Activated naive CD8-positive, alpha-beta T cell treated with anti-CD3 and anti-CD28 coated beads, Interleukin-2, amount 50 U/mL, for 24 hours (primary cell): ENCODE measurements at regions not wholly inside any gene's neighbourhood (a gene's known extent, or its start where the extent isn't known, plus 50 kb on each side); places are given as distances from the start of the nearest gene placed in this dataset.
"Not testable (repeated sequence)": the region's sequence is repeated elsewhere in the genome, so short reads cannot be mapped to it uniquely, and the experiment has no call there.

Experiments used
- ATAC-seq: fragments of 150-1000 bp; cut with Tn5 transposase; one replicate; pipeline ENCODE4 v1.10.0; 2021
- DNase-seq: peaks from one replicate; pipeline ENCODE4 v3.0.0; 2021
- H3K27ac Mint-ChIP-seq: one replicate; pipeline ENCODE4 v1.8.0; 2021; ENCODE audit warnings: mild to moderate bottlenecking, mixed read lengths
- H3K27me3 Mint-ChIP-seq: one replicate; pipeline ENCODE4 v1.8.0; 2021; ENCODE audit warnings: mixed read lengths
- H3K36me3 Mint-ChIP-seq: one replicate; pipeline ENCODE4 v1.8.0; 2021; ENCODE audit warnings: low read depth, mixed read lengths
- H3K4me1 Mint-ChIP-seq: one replicate; pipeline ENCODE4 v1.8.0; 2021; ENCODE audit warnings: mixed read lengths
- H3K4me3 Mint-ChIP-seq: one replicate; pipeline ENCODE4 v1.8.0; 2021; ENCODE audit warnings: mild to moderate bottlenecking, moderate library complexity, mixed read lengths
- H3K9me3 Mint-ChIP-seq: one replicate; pipeline ENCODE4 v1.8.0; 2021; ENCODE audit warnings: mixed read lengths

DNA sequence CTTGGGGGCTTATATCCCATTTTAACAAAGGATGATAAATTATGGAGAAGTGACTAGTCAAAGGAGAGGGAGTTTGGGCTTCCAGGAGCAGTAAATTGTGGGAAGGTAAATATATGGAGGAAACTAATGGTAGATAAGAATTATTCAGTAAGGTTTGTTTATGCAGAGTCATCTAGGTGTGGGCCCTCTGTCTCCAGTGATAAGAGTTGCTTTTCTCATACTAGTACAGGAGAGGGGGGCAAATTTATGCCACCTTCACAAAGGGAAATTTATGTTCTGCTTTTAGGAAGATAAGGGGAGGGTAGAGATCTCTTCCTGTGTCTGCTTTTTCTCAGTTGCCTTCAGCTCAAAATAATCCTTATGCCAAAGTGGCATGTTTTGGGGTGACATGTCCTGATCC, 383.7 kb upstream of the PPP2R3A start:
- Mint-ChIP-seq H3K4me3 (no peak overlapping the region), H3K27me3 (no peaks in the 10 kb centered on the region), H3K9me3 (no peaks in the 10 kb centered on the region), H3K36me3 (no peaks in the 10 kb centered on the region), H3K4me1 (no peaks in the 10 kb centered on the region), H3K27ac (no peak overlapping the region)
- ATAC-seq (no peak), DNase-seq (no peak)

DNA sequence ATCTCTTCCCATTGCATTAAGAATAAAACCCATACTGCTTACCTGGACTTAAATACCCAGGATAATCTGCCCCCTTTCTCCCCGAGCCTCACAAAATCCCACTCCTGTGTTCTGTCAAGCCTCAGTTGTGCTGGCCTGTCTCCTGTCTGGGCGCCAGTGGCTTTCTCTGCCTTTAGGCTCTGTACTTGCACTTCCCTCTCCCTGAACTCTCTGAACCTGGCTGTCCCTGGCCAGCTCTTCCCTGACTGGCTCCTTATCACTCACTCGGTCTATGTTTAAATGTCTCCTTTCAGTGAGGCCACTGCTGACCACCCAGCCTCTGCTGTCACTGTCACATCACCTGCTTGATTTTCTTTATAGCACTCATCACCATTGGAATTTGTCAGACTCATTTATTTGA, 382.7 kb upstream of the PPP2R3A start:
- DNase-seq = no peak
- Mint-ChIP-seq H3K4me3 (no peak overlapping the region), H3K27me3 (no peaks in the 10 kb centered on the region), H3K9me3 (no peaks in the 10 kb centered on the region), H3K36me3 (no peaks in the 10 kb centered on the region), H3K27ac (no peak overlapping the region), H3K4me1 (no peaks in the 10 kb centered on the region)
- no peak for ATAC-seq

- no peak overlapping the region for H3K4me3 Mint-ChIP-seq
- peaks cover 10% of the 10 kb centered on the region for H3K9me3 Mint-ChIP-seq
- H3K36me3 Mint-ChIP-seq = no peaks in the 10 kb centered on the region
- DNase-seq (no peak), ATAC-seq (no peak)
- H3K4me1 Mint-ChIP-seq = no peaks in the 10 kb centered on the region
- H3K27me3 Mint-ChIP-seq = peaks cover 2% of the 10 kb centered on the region
- H3K27ac Mint-ChIP-seq = no peak overlapping the region
These were observed 369.0 kb upstream of the PPP2R3A start for GRCh38 chr3:135596563-135596962.

DNA sequence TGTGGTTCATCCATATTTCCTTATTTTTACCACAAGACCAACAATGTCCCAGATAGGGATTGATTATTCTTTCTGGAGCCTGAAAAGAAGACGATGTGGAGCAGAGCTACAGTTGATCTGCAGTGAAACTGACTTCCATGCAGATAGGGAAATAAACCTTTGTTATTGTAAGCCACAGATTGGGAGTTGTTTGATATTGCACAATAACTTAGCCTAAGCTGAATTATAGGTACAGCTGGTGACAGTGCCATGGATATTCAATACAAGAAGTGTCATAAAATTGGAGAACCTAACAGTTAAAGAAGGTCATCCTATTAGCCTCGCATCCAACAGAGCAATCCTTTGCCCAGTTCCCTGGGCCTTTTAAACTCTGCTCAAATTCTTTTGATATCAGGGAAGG, 367.7 kb upstream of the PPP2R3A start:
- Mint-ChIP-seq H3K27ac (no peak overlapping the region), H3K4me3 (no peak overlapping the region), H3K27me3 (peaks cover 2% of the 10 kb centered on the region), H3K36me3 (no peaks in the 10 kb centered on the region), H3K9me3 (peaks cover 8% of the 10 kb centered on the region), H3K4me1 (no peaks in the 10 kb centered on the region)
- DNase-seq (no peak), ATAC-seq (no peak)

DNA sequence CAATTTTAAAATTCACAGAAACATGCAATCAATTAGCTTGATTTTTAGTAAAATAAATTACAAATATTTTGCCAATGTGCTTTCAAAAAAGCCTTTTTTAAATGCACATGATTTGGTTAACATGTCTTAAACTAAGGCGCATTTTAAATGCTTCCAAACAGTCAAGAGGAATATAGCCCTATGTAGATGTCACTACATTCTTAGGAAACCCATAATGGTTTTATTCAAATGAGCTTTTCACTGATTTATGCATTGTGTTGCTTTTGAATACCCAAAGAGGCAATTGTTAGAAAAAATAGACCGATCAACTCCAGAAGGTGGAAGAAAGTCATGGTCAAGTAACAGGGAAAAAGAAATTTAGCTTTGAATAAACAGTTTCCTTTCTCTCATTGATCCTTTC, 366.9 kb upstream of the PPP2R3A start:
- no peak for DNase-seq
- Mint-ChIP-seq H3K27ac (no peak overlapping the region), H3K4me3 (no peak overlapping the region), H3K27me3 (peaks cover 2% of the 10 kb centered on the region), H3K9me3 (peaks cover 8% of the 10 kb centered on the region), H3K36me3 (no peaks in the 10 kb centered on the region), H3K4me1 (no peaks in the 10 kb centered on the region)
- no peak for ATAC-seq

- DNase-seq, H3K27ac Mint-ChIP-seq, H3K36me3 Mint-ChIP-seq, ATAC-seq, H3K27me3 Mint-ChIP-seq, H3K4me1 Mint-ChIP-seq, H3K4me3 Mint-ChIP-seq, H3K9me3 Mint-ChIP-seq: not testable (repeated sequence)
These were observed 361.0 kb upstream of the PPP2R3A start for GRCh38 chr3:135604512-135604911.

- Mint-ChIP-seq H3K4me1 (no peaks in the 10 kb centered on the region), H3K9me3 (peaks cover 6% of the 10 kb centered on the region), H3K27ac (no peak overlapping the region), H3K36me3 (no peaks in the 10 kb centered on the region), H3K27me3 (no peaks in the 10 kb centered on the region), H3K4me3 (no peak overlapping the region)
- ATAC-seq (no peak), DNase-seq (no peak)
These were observed 347.4 kb upstream of the PPP2R3A start for GRCh38 chr3:135618123-135618522.

DNA sequence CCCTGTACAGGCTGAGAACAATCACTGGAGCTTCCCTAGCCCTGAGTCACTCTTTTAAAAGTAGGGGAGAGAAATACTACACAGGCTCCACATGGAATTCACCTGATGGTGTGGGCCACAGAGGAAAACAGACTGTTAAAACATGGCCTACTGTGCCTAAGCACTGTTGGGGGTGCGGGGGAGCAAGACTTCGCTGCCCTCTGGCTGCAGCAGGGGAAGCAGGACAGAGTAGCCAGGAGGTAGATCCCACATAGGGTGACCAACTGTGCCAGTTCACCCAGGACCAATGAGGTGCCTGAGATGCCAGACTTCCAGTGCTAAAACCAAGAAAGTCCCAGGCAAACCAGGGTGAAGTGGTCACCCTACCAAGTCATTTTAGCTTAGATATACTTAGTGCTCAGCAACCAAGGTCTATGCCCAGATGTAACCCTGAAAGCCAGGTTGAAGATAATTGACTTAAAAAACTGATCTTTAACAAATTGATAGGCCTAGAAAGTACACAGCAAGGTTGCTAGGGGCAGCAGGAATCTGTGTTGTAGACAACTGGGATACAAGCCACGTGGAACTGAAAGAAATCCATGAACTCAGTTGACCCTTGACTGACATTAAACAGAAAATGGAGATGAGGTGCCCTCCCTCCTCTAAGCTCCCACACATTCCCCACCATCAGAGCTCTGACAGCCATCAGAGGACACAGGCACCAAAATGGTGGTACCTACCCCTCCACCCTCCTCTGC, 344.2 kb upstream of the PPP2R3A start:
- Mint-ChIP-seq H3K9me3 (no peaks in the 10 kb centered on the region), H3K36me3 (no peaks in the 10 kb centered on the region), H3K27me3 (no peaks in the 10 kb centered on the region), H3K27ac (no peak overlapping the region), H3K4me1 (no peaks in the 10 kb centered on the region), H3K4me3 (no peak overlapping the region)
- ATAC-seq (no peak), DNase-seq (no peak)

DNA sequence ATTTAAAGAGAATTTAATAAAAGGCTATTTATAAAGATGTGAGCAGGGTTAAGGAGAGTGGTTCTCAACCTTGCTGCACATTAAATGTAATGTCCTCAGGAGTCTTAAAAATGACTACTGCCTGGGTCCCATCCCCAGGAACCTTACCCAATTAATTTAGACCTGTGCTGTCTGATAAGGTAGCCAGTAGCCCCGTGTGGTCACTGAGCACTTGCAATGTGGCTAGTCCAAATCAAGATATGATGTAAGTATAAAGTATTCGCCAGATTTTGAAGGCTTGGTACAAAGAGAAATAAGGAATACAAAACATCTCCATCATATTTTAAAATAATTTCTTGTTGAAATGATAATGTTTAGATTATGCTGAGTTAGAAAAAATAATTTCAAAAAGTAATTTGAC, 343.3 kb upstream of the PPP2R3A start:
- no peaks in the 10 kb centered on the region for H3K27me3 Mint-ChIP-seq
- no peaks in the 10 kb centered on the region for H3K9me3 Mint-ChIP-seq
- no peak overlapping the region for H3K27ac Mint-ChIP-seq
- no peaks in the 10 kb centered on the region for H3K36me3 Mint-ChIP-seq
- ATAC-seq (no peak), DNase-seq (no peak)
- H3K4me1 Mint-ChIP-seq = no peaks in the 10 kb centered on the region
- no peak overlapping the region for H3K4me3 Mint-ChIP-seq

GRCh38 chr3:135622656-135623055, 342.9 kb upstream of the PPP2R3A start:
- Mint-ChIP-seq H3K27ac (no peak overlapping the region), H3K36me3 (no peaks in the 10 kb centered on the region), H3K27me3 (no peaks in the 10 kb centered on the region), H3K9me3 (no peaks in the 10 kb centered on the region), H3K4me1 (no peaks in the 10 kb centered on the region), H3K4me3 (no peak overlapping the region)
- no peak for ATAC-seq
- no peak for DNase-seq

DNA sequence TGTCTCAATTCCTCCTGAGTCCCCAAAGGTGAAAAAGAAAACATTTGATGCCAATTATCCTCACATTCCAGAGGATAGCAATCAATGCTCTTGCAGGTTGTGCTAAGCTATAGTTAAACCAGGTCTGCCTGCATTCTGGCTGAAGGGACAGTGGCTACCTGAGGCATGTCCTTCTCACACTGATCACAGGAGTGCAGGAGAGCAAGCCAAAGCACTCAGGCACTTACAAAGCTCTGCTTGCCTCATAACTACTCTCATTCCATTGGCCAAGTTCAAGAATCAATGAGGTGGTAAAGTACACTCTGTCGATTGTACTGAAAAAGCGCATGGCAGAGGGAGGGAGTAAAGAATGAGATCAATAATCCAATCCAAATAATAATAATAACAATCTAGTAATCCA, 342.0 kb upstream of the PPP2R3A start:
- Mint-ChIP-seq H3K27ac (no peak overlapping the region), H3K27me3 (no peaks in the 10 kb centered on the region), H3K36me3 (no peaks in the 10 kb centered on the region), H3K9me3 (no peaks in the 10 kb centered on the region), H3K4me3 (no peak overlapping the region), H3K4me1 (no peaks in the 10 kb centered on the region)
- ATAC-seq (no peak), DNase-seq (no peak)

GRCh38 chr3:135627057-135627456, 338.5 kb upstream of the PPP2R3A start:
- no peak overlapping the region for H3K27ac Mint-ChIP-seq
- no peak for DNase-seq
- no peaks in the 10 kb centered on the region for H3K27me3 Mint-ChIP-seq
- no peak overlapping the region for H3K4me3 Mint-ChIP-seq
- H3K4me1 Mint-ChIP-seq = no peaks in the 10 kb centered on the region
- no peaks in the 10 kb centered on the region for H3K9me3 Mint-ChIP-seq
- no peak for ATAC-seq
- H3K36me3 Mint-ChIP-seq = no peaks in the 10 kb centered on the region

GRCh38 chr3:135629701-135630408, 335.7 kb upstream of the PPP2R3A start:
- Mint-ChIP-seq H3K4me1 (no peaks in the 10 kb centered on the region), H3K36me3 (no peaks in the 10 kb centered on the region), H3K9me3 (no peaks in the 10 kb centered on the region), H3K27ac (no peak overlapping the region), H3K27me3 (no peaks in the 10 kb centered on the region), H3K4me3 (no peak overlapping the region)
- DNase-seq (no peak), ATAC-seq (no peak)

DNA sequence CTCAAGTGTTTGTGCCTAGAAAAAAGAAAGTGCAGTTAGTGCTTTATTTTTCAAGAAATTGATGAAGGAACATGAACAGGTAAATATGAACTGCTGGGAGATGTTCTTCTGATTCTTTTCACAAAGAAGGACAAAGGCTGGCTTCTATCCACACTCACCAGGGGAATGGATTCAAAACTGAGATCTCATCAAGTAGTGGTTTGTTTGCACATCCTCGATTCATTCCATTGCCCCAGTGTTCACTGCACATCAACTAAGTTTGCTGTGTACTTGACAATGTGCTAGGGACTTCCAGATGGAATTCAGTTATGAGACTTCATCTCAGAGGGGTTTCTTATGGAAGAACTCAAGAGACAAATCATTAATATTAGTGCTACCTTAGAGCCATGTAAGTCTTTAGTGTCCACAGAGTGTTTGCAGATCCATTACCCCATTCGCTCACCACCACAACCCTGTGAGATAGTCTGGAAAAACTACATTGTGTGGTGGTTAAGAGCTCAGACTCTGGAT, 332.9 kb upstream of the PPP2R3A start:
- Mint-ChIP-seq H3K36me3 (no peaks in the 10 kb centered on the region), H3K4me3 (no peak overlapping the region), H3K9me3 (no peaks in the 10 kb centered on the region), H3K4me1 (no peaks in the 10 kb centered on the region), H3K27ac (no peak overlapping the region), H3K27me3 (no peaks in the 10 kb centered on the region)
- ATAC-seq (no peak), DNase-seq (no peak)

- Mint-ChIP-seq H3K36me3 (no peaks in the 10 kb centered on the region), H3K4me3 (no peak overlapping the region), H3K27me3 (no peaks in the 10 kb centered on the region), H3K4me1 (no peaks in the 10 kb centered on the region), H3K9me3 (no peaks in the 10 kb centered on the region), H3K27ac (no peak overlapping the region)
- DNase-seq = no peak
- no peak for ATAC-seq
These were observed 332.4 kb upstream of the PPP2R3A start for GRCh38 chr3:135633078-135633477.
